Uterus (tissue), 2 donors: ENCODE measurements at regions not wholly inside any gene's neighbourhood (a gene's known extent, or its start where the extent isn't known, plus 50 kb on each side); places are given as distances from the start of the nearest gene placed in this dataset.

Experiments
- POLR2A ChIP-seq, 2 donors: fragments of 450-650 bp; IDR thresholded peaks; one replicate each; pipeline ENCODE4 v1.6.1; 2016; ENCODE audit warnings: antibody characterized with exemption in 2 of 2, mild to moderate bottlenecking in 1 of 2, moderate library complexity in 1 of 2
- TF ChIP-seq, protein P1 (sequence below), 4 experiments: fragments of 200-600 bp in 2 of 4; fragments of 450-650 bp in 2 of 4; sonication (generic) in 2 of 4; IDR thresholded peaks; one replicate each; pipeline ENCODE4 v1.5.1; 2016 to 2019; ENCODE audit warnings: antibody characterized with exemption in 4 of 4, mild to moderate bottlenecking in 2 of 4, moderate library complexity in 1 of 4

DNA sequence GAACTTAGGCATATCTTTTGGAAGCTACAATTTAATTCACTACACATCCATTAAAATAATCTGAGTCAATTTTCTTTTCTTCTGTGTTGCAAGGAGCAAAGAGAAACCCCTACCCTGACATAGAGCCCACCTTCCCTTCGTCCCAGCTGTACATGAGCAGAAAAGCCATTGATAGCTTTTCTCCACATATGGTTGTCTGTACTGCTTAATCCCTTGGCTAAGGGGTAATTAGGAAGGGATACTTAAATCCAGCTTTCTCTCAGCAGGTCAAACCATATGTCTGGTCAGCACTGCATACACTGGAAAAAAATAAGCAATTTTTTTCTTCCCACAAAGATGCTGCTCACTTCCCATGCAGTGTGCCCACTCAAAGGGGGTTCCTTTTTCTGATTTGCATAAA, 94.7 kb upstream of the RAD23B start:
- TF ChIP-seq, protein P1, sequence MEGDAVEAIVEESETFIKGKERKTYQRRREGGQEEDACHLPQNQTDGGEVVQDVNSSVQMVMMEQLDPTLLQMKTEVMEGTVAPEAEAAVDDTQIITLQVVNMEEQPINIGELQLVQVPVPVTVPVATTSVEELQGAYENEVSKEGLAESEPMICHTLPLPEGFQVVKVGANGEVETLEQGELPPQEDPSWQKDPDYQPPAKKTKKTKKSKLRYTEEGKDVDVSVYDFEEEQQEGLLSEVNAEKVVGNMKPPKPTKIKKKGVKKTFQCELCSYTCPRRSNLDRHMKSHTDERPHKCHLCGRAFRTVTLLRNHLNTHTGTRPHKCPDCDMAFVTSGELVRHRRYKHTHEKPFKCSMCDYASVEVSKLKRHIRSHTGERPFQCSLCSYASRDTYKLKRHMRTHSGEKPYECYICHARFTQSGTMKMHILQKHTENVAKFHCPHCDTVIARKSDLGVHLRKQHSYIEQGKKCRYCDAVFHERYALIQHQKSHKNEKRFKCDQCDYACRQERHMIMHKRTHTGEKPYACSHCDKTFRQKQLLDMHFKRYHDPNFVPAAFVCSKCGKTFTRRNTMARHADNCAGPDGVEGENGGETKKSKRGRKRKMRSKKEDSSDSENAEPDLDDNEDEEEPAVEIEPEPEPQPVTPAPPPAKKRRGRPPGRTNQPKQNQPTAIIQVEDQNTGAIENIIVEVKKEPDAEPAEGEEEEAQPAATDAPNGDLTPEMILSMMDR (IDR thresholded peaks at IDR 0.05) = no peak
- TF ChIP-seq POLR2A (IDR thresholded peaks at IDR 0.05) = no peak
